ENCODE measurements at regions not wholly inside any gene's neighbourhood (a gene's known extent, or its start where the extent isn't known, plus 50 kb on each side); places are given as distances from the start of the nearest gene placed in this dataset.

DNA sequence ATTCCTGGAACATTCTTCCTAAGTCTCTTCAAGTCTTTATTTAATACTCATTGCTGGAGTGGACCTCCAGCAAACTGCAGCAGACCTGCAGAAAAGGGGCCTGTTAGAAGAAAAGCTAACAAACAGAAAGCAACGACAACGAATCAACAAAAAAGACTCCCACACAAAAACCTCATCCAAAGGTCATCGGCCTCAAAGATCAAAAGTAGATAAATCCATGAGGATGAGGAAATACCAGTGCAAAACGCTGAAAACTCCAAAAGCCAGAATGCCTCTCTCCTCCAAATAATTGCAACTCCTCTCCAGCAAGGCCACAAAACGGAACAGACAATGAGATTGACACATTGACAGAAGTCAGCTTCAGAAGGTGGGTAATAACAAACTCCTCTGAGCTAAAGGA, 472.2 kb downstream of the C12orf50 start:
- TF ChIP-seq, protein P1, sequence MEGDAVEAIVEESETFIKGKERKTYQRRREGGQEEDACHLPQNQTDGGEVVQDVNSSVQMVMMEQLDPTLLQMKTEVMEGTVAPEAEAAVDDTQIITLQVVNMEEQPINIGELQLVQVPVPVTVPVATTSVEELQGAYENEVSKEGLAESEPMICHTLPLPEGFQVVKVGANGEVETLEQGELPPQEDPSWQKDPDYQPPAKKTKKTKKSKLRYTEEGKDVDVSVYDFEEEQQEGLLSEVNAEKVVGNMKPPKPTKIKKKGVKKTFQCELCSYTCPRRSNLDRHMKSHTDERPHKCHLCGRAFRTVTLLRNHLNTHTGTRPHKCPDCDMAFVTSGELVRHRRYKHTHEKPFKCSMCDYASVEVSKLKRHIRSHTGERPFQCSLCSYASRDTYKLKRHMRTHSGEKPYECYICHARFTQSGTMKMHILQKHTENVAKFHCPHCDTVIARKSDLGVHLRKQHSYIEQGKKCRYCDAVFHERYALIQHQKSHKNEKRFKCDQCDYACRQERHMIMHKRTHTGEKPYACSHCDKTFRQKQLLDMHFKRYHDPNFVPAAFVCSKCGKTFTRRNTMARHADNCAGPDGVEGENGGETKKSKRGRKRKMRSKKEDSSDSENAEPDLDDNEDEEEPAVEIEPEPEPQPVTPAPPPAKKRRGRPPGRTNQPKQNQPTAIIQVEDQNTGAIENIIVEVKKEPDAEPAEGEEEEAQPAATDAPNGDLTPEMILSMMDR (IDR thresholded peaks at IDR 0.05 in 8 of 11, conservative IDR thresholded peaks at IDR 0.05 in 3 of 11), result no peak
- TF ChIP-seq POLR2A (IDR thresholded peaks at IDR 0.05), result no peak
